ENCODE measurements at regions not wholly inside any gene's neighbourhood (a gene's known extent, or its start where the extent isn't known, plus 50 kb on each side); places are given as distances from the start of the nearest gene placed in this dataset.

DNA sequence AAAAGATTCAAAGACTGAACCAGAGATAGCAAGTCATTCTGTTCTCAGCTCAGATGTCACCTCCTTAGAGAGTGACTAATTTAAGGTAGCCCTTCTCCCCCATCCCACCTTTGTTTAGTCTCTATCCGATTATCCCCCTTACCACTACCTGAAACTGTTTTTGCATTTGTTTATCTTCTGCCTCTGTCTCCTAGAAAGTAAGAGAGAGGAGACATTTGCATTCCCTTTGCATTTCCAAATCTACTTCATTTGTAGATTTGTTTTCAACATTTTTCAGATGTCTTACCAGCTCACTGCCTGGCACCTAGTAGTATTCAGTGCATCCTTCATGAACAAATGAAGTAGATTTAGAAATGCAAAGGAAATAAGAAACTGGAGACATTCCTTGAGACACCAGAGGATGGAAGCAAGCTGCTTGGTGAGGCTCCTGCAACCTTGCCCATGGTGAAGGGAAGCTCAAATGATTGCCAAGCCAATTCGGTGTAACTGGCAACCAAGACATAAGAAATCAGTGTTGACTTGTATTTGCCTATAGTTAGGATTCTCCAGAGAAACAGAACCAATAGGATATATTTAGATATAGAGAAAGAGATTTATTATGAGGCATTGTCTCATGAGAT is 385.7 kb downstream of the STK39 start:
- H3K9me3 ChIP-seq, result no peaks in the 10 kb centered on the region
- H3K4me1 ChIP-seq (ENCODE audit: low read depth), result no peaks in the 10 kb centered on the region
- no peaks in the 10 kb centered on the region for H3K36me3 ChIP-seq (ENCODE audit: low read depth)
- no peak overlapping the region for H3K4me3 ChIP-seq
- TF ChIP-seq, protein P1, sequence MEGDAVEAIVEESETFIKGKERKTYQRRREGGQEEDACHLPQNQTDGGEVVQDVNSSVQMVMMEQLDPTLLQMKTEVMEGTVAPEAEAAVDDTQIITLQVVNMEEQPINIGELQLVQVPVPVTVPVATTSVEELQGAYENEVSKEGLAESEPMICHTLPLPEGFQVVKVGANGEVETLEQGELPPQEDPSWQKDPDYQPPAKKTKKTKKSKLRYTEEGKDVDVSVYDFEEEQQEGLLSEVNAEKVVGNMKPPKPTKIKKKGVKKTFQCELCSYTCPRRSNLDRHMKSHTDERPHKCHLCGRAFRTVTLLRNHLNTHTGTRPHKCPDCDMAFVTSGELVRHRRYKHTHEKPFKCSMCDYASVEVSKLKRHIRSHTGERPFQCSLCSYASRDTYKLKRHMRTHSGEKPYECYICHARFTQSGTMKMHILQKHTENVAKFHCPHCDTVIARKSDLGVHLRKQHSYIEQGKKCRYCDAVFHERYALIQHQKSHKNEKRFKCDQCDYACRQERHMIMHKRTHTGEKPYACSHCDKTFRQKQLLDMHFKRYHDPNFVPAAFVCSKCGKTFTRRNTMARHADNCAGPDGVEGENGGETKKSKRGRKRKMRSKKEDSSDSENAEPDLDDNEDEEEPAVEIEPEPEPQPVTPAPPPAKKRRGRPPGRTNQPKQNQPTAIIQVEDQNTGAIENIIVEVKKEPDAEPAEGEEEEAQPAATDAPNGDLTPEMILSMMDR (IDR thresholded peaks at IDR 0.05), result no peak
- intact Hi-C loops (cut with DNase I, micrococcal nuclease), result no loop called here
- no peak for ATAC-seq
- DNase-seq, result no peak

DNA sequence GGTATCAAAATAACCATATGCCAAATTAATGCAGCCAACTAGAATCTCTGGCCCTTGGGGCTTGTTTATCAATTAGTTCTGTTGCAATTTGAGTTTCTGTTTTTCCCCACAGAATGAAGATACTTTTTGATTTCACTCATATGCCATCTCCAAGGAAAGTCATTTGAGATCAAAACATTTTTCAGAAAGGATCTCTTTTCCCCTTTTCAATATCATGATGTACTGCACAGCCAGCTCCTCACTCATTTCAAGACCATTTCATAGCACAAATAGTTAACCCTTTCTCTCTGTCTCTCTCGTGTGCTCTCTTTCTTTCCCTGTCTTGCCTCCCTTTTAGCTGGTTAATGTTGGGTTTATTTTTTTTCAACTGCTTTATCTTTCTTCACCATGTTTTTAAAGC is 387.3 kb downstream of the STK39 start:
- intact Hi-C loops (cut with DNase I, micrococcal nuclease), result no loop called here
- ATAC-seq, result no peak

DNA sequence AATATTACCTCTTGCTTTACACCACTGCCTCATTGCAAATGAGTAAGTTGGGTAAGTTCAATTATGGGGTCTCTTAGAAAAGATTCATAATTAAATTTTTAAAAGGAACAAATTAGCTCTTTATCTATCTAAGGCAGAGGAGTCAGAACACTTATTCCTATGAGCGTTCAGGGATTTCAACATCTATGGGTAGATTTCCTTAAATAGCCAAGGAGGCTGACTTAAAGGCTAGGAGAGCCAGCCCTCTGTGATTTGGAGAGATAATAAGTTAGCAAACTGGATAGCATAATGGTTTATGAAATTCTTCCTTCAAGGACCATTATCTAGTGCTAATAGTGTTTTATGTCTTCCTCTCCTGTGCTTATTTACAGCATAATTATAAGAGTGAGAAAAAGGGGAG is 387.7 kb downstream of the STK39 start:
- no peak for ATAC-seq
- intact Hi-C loops (cut with DNase I, micrococcal nuclease), result no loop called here
- TF ChIP-seq, protein P1 (IDR thresholded peaks at IDR 0.05), result no peak
- Histone ChIP-seq H3K36me3 (ENCODE audit: low read depth) (no peaks in the 10 kb centered on the region), H3K9me3 (no peaks in the 10 kb centered on the region), H3K4me3 (no peak overlapping the region), H3K4me1 (ENCODE audit: low read depth) (no peaks in the 10 kb centered on the region)
- no peak for DNase-seq

More for the DNA sequence above, 387.3 kb downstream of the STK39 start:
- Histone ChIP-seq H3K4me3 (no peak overlapping the region), H3K9me3 (no peaks in the 10 kb centered on the region), H3K4me1 (ENCODE audit: low read depth) (no peaks in the 10 kb centered on the region), H3K36me3 (ENCODE audit: low read depth) (no peaks in the 10 kb centered on the region)
- DNase-seq, result no peak
- TF ChIP-seq, protein P1 (IDR thresholded peaks at IDR 0.05), result no peak

DNA sequence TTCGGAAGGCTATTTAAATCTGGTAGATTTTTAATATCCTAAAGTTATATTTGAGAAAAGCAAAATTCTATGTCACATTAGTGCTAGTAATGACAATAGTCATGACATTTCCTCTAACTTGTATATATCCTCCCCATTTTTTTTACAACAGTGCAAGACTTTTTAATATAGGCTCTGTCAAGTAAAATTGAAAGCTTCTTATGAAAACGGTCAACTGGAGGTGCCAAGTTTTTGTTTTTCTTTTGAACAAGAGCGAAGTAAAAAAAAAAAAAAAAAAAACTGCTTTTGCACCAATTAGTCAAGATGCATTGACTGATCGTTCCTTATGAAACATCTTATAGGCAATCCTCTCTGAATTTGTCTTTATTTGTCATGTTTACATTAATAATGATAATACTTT is 389.3 kb downstream of the STK39 start:
- TF ChIP-seq, protein P1 (IDR thresholded peaks at IDR 0.05), result no peak
- H3K36me3 ChIP-seq (ENCODE audit: low read depth), result no peaks in the 10 kb centered on the region
- intact Hi-C loops (cut with DNase I, micrococcal nuclease), result no loop called here
- H3K4me3 ChIP-seq, result no peak overlapping the region
- DNase-seq (no peak), ATAC-seq (no peak)
- H3K4me1 ChIP-seq (ENCODE audit: low read depth), result no peaks in the 10 kb centered on the region
- H3K9me3 ChIP-seq, result no peaks in the 10 kb centered on the region

DNA sequence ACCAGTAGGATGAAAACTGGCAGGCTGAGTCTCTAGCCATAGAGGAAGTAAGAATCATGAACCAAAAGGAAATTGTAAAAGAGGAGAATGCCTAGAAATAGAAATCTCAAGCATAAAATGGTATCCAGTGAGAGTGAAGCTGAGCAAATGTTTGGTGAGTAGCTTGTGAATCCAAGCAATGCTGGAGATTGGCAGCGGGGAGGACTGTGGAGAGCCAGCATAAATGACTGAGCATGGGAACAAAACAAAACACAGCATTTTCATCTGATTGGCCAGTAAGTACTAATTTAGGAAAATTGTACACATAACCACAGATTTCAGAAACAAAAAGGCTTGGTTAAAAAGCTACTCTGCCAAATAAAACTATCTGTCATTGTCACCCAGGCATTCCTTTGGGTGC is 390.0 kb downstream of the STK39 start:
- no peaks in the 10 kb centered on the region for H3K9me3 ChIP-seq
- H3K4me3 ChIP-seq, result no peak overlapping the region
- no peaks in the 10 kb centered on the region for H3K4me1 ChIP-seq (ENCODE audit: low read depth)
- ATAC-seq, result no peak
- TF ChIP-seq, protein P1 (IDR thresholded peaks at IDR 0.05), result no peak
- intact Hi-C loops (cut with DNase I, micrococcal nuclease), result no loop called here
- no peaks in the 10 kb centered on the region for H3K36me3 ChIP-seq (ENCODE audit: low read depth)
- DNase-seq, result no peak

DNA sequence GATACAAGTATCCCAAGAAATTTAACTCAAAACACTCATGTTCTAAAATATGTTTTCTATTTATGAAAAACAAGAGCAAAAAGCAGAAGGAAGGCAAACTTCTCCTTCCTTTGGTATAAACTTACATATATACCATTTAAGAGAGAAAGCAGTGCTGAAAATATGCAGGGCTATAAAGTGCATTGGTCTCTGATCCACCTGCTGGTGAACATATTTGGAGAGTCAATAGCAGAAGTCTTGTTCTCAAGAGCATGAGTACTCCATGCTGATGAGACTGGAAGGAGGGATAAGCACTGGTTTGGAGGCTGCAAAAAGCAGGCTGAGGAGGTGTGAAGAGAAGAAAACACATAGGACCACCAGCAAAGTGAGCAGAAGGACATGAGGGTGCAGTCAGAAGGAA is 391.2 kb downstream of the STK39 start:
- H3K36me3 ChIP-seq (ENCODE audit: low read depth), result no peaks in the 10 kb centered on the region
- ATAC-seq, result no peak
- no peak overlapping the region for H3K4me3 ChIP-seq
- TF ChIP-seq, protein P1 (IDR thresholded peaks at IDR 0.05), result no peak
- intact Hi-C loops (cut with DNase I, micrococcal nuclease), result no loop called here
- H3K4me1 ChIP-seq (ENCODE audit: low read depth), result no peaks in the 10 kb centered on the region
- DNase-seq, result no peak
- H3K9me3 ChIP-seq, result no peaks in the 10 kb centered on the region

Measured in mucosa of descending colon (tissue), 3 donors.